HG02763 (cell line): ENCODE measurements at regions not wholly inside any gene's neighbourhood (a gene's known extent, or its start where the extent isn't known, plus 50 kb on each side); places are given as distances from the start of the nearest gene placed in this dataset.
"Not testable (repeated sequence)": the region's sequence is repeated elsewhere in the genome, so short reads cannot be mapped to it uniquely, and the experiment has no call there.

Experiments
- ATAC-seq: cut with Tn5 transposase; IDR thresholded peaks from one replicate; pipeline ENCODE4 v1.9.1; 2021; ENCODE audit warnings: mild to moderate bottlenecking, moderate library complexity; ENCODE audit not compliant: unreplicated experiment

DNA sequence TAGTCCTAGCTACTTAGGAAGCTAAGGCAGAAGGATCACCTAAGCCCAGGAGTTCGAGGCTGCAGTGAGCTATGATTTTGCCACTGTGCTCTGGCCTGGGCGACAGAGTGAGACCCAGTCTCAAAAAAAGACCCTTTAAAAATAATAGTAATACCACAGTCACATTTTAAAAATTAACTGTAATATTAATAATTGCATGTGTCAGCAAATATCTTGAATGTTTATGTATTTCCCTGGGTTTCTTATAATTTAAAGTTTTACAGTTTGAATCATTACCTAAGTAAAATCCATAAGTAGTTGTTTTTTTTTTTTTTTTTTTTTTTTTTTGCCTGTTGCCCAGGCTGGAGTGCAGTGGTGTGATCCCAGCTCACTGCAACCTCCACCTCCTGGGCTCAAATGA, 69.2 kb downstream of the LYZL2 start:
- ATAC-seq = no peak

DNA sequence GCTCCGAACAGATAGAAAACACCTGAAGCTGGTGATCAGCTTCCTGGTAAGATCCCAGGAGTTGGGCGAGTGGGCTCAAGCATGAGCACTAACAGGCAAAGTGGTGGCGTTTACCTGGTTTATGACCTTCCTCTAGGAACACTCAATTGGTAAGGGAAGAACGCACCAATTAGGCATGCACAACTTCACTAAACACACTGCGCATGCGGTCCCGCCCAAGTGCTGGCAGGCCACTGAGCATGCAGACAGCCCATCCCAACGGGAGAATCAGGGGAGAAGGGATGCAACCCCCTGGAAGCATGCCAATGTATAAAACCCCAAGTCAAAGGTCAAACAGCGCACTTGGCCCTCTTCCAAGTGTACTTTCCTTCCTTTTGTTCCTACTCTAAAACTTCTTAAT, 70.4 kb downstream of the LYZL2 start:
- ATAC-seq = no peak

DNA sequence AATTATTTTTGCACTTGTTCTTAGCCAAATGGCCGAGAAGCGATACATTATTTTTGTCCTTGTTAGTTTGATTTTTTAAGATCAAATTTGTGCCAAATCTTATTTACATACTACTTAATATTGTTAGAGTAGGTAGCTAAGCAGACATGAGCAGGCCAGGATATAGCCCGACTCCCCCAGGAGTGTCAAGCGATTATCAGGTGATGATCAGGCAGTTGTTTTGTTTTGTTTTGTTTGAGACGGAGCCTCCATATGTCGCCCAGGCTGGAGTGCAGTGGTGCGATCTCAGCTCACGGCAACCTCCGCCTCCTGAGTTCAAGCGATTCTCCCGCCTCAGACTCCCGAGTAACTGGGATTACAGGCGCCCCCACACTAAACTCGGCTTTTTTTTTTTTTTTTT, 71.1 kb downstream of the LYZL2 start:
- ATAC-seq = no peak

DNA sequence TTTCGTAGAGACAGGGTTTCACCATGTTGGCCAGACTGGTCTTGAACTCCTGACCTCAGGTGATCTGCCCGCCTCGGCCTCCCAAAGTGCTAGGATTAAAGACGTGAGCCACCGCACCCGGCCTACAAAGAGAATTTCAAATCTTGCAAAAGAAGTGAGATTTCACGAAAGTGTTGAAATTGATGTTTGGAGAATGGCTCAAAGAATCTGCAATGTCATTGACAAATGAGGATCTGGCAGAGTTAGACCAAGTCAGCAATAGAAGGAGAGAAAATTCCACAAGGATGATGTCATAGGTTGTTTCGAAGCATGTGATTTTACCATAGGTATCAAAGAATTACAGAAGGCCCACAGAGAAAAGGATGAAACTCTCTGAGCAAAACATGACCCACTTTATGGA, 71.7 kb downstream of the LYZL2 start:
- no peak for ATAC-seq

DNA sequence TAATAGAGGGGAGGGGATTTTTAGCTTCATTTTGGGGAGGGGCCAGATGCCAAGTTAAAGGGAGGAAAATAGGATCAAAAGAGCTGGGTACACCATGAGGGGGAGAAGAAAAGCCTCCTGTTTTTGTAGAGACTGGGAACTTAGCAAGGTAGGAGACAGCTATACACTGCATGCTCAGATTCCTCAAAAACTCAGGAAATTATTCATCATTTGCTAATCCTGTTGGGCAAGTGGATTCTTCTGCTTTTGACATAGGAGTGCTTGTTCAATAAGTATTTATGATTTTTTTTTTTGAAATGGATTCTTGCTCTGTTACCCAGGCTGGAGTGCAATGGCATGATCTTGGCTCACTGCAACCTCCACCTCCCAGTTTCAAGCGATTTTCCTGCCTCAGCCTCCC, 73.4 kb downstream of the LYZL2 start:
- ATAC-seq = no peak

DNA sequence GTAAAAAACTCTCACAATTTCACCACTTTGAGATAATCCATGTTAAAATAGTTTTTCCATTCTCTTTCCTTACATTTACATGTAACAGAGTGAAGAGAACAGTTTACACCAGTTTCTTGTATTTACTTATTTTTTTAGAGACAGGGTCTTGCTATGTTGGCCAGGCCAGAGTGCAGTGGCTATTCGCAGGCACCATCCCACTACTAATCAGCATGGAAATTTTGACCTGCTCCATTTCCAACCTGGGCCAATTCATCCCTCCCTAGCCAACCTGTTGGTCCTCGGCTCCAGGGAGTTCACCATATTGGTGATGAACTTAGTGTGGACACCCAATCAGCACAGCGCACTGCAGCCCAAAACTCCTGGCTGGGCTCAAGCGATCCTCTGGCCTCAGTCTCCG, 74.1 kb downstream of the LYZL2 start:
- no peak for ATAC-seq

DNA sequence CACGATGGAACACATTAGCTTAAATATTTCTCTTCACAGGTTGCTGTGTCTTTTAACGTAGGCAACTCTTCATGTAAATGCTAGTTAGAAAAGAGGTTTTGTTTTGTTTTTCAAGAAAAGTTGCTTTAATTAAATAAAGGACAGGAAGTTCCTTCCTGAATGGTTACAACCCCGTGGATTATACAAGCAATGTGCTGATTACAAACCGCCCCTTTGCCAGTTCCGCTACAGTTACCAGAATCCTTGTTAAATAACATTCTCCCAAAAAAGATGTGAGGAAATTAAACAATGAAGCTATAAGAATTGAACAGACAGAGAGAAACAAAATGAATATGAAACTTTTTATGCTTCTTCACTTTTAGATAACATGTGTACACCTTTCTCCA, 75.1 kb downstream of the LYZL2 start:
- ATAC-seq = no peak

DNA sequence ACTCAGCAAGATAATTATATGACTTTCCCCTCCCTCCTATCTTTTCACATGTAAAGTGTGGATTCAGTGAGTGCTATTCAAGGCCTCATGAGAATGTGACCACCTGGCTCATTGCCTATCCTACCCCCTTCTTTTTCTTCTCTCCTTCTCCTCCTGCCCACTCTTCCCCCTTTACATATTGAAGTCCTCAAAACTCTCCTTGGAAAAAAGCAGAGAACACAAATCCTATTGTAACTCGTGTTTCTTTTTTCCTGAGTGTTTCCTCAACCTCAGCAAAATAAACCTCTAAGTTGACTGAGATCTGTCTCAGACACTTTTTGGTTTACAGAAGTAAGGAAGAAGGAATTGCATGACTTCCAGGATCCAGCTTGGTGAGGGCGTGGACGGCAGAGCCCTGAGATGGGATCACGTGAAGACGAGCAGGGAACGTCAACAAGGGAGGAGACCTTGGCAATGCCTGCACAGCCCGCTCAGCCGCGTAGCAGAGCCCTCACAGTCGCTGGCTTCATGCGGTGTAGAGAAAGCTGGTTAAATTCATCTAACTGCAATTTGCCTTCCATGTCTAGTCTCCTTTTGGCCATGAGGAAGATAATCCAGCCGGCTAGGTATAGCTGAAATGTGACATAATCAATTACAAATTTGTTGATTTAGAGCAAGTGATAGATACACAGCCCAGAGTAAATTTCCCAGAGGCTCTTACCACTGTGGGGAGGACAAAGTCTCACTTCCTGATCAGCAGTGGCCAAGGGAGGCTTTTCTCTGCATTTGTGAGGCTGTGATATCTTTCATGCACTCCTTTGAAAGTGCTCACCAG, 75.7 kb downstream of the LYZL2 start:
- ATAC-seq = no peak

DNA sequence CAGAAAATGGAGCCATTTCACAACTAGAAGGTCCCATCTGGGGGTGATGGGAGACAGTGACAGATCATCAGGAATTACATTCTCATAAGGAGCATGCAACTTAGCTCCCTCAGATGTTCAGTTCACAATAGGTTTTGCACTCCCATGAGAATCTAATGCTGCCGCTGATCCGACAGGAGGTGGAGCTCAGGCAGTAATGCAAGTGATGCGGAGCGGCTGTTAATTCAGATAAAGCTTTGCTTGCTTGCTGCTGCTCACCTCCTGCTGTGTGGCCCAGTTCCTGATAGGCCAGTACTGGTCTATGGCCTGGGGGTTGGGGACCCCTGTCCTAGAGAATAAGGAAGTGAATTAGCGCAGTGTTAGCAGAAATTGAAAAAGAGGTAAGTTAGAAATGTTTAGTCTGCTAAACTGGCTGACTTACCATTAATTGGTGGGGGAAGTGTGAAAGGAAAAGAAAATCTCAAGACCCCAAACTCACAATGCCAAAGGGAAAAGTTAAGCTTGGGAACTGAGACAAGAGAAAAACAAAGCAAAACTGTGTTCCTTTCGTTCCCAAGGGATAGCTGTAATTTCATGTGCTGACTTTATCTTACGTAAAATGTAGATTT, 76.4 kb downstream of the LYZL2 start:
- ATAC-seq = no peak

DNA sequence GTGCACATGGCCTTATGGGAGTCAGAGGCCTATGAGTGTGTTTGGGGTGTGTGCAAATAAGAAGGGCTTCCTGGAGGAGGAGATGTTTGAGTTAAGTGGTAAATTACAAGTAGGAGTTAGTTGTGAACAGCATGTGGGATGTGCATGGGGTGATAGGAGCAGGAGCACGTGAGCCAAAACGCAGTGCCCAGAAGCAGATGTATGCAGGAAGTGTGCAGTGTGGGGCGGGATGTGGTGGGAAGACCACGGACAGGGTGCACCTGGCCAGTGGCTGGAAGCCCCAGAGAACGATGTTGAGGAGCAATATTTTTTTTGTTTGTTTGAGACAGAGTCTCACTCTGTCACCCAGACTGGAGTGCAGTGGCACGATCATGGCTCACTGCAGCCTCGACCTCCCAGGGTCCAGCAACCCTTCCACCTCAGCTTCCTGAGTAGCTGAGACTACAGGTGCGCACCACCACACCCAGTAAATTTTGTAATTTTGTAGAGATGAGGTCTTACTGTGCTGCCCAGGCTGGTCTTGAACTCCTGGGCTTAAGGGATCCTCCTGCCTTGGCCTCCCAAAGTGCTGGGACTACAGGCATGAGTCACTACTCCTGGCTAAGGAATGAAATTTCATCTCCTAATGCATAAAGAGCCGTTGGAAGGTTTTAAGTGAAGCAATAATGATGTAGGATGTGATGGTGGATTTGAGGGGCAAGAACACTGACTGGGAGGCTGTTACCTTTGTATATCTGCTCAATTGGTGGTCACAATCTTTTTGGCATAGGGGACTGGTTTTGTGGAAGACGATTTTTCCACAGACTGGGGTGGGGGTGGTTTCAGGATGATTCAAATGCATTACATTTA, 78.4 kb downstream of the LYZL2 start:
- no peak for ATAC-seq

DNA sequence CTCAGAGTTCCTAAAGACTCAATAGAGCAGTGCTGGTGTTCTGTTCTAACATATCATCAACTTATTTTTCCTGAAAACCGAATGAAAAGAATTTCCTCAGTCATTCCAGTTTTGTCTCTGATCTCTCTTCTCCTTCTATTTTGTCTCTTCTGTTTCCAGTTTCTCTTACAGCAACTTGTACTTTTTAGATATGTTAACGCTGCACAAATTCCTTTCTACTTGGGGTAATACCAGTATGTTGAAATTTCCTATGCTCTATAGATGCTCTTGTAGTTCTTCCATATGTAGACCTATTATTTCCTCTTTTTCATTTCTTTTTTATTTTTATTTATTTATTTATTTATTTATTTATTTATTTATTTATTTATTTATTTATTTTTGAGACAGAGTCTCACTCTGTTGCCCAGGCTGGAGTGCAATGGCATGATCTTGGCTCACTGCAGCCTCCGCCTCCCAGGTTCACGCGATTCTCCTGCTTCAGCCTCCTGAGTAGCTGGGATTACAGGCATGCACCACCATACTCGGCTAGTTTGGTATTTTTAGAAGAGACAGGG, 80.3 kb downstream of the LYZL2 start:
- not testable (repeated sequence) for ATAC-seq

DNA sequence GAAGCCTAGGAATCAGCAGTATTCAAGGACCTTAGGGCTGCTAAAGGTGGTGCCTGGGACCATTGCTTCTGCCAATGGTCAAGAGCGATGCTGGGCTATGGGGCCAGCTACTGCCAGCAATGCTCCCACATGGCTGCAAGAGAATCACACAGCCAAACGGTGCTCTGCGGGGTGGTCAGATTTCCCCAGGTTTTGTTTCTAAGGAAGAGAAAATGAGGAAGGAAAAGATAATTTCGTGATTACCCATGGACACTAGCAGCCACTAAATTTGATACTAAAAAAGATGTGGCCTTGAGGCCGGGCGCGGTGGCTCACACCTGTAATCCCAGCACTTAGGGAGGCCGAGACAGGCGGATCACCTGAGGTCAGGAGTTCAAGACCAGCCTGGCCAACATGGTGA, 83.0 kb downstream of the LYZL2 start:
- ATAC-seq = no peak

DNA sequence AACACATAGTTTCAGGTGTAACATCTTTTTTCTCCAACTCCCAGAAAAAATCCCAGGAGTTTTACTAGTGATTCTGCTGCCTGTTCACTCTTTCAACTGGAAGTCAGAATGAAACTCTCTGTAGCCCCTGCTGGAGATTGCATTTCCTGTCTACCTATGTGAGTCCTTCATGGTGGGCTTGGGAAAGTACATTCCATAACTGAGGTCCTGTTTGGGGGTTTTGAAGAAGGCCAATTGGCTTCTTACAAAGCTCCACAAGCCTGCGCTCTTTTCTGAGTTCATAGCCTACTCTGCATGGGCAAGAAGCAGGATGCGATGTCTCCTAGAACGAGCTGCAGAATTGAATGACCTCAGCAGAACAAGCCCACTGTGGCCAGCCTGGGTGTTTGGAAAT, 86.7 kb downstream of the LYZL2 start:
- no peak for ATAC-seq

DNA sequence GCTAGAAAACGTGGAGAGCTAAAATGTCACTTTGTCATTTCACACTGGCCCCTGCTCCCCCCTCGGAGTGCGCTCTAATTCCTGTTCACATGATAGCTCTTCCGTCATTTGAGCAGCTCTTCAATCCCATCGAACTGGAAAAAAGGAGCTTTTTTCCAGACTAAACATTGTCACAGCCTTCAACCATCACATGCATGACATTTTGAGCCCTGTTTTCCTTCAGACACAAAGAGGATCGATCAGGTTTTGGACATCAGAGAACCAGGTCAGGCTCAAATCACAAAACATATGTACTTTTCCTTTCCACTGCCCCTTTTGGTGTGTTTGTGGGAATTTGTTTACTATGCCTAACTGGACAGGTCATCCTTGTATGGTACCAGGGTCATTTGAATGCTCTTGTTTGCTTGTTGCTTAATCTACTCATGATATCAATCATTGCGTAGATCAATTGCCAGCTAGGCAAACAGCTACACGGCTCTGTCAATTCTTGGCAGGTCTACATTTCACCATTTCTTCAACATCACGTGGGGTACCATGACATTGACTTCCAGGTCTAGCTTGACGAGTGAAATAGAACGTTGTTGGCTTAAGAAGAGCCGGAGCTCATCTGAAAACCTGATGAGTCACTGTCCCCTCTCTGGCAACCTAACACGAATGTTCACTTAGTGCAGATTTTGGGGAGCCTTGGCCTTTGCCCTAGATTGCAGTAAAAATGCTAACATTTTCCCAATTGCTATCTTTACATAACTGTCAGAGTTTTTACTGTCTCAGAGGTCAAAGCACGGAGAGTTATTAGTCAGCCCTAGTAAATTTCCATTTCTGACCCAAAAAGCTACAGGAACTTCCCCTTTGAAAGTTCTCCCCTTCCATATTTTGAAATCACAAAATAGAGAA, 87.3 kb downstream of the LYZL2 start:
- ATAC-seq = no peak

DNA sequence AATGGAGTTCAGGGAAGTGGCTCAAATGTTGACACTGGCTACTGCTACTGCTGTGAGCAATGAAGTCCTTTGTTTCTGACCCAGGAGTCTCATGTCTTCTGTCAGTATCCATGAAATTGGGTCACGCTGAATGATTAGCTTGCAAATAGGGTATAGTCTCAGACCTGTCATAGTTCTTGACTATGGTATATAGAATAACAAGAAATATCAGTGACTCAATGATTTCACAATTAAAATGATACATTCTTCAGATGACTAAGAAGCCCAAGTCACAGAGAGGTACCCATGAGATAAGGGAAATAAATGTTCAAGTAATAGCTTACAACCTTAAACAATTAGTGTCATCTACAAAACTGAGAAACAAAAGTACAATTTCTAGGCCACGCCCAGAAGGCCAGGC, 89.3 kb downstream of the LYZL2 start:
- ATAC-seq = no peak

DNA sequence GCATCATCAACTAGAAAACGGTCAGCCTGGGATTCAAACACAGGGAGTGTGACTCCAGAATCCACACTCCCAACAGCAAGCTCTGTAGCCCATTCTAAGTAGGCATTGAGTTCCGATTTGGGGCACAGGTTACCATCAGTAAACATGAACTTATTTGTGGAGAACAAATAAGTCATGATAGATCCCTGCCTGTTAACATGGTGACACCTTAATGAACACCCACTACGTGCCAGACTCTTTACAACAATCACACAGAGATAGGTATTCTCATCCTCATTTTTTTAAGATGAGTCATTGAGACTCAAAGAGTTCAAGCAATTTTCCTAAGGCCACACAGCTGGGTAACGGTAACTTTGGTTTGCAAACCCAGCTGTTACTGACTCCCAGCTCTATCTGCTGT, 91.5 kb downstream of the LYZL2 start:
- no peak for ATAC-seq

DNA sequence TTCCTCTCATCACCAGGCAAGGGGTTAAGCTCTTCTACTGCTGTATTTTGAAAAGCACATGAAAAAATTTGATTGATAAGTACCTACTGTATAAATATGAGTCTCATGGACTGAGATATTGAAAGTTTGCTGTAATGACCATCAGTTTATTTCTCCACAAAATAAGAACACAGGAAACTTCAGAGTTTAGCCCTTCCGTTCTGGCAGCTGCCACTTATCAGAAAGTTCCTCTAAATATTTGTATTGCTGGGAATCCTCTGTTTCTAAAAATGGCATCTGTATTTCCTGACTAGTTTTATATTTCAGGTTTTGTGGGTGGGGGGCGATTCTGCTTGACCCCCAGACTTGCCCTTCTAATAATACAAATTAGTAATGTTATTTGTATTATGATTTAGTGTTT, 92.0 kb downstream of the LYZL2 start:
- no peak for ATAC-seq

DNA sequence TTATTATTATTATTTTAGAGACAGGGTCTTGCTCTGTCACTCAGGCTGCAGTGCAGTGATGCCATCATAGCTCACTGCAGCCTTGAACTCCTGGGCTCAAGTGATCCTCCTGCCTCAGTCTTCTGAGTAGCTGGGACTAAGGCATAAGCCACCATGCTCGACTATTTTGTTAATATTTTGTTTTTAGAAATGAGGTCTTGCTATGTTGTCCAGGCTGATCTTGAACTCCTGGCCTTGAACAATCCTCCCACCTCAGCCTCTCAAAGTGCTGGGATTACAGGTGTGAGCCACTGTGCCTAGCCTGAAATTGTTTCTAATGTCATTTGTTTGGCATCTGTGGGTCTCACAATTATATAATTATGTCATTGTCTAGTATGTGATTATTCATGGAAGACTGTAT, 92.4 kb downstream of the LYZL2 start:
- not testable (repeated sequence) for ATAC-seq

DNA sequence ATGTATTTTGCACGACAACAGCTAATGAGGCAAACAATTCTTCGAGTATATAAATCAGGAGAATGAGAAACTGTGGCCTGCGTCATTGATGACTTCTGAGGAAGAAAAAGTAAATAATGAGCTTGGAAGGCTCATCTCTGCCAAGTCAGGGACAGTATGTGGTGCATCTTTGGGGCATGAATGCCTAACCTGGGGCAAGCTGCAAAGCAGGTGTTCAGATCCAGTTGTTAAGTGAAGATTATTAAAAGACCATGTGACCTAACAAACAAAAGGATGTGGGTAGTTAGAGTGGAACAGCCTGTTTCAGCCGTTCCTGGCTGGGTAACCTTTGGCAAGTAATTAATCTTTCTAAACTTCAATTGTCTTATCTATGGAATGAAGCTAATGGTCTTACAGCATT, 93.0 kb downstream of the LYZL2 start:
- no peak for ATAC-seq

DNA sequence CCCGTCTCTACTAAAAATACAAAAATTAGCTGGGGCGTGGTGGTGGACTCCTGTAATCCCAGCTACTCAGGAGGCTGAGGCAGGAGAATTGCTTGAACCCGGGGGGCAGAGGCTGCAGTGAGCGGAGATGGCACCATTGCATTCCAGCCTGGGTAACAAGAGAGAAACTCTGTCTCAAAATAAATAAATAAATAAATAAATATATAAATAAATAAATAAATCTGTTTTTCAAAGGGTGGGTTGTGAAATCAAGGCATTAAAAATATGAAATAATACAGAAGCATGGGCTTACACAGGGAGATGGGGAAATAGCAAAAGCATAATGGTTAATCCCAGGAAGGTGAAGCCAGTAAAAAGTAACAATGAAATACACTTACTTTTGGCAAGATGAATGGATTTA, 93.9 kb downstream of the LYZL2 start:
- ATAC-seq = no peak
